Endodermal cell (in vitro differentiated cells): ENCODE measurements at regions not wholly inside any gene's neighbourhood (a gene's known extent, or its start where the extent isn't known, plus 50 kb on each side); places are given as distances from the start of the nearest gene placed in this dataset.

Experiments used
- DNase-seq: peaks from one replicate; pipeline ENCODE4 v3.0.0-alpha.2; 2017
- H3K27ac ChIP-seq: 2 replicates; pipeline ENCODE4 v1.5.1; 2013; ENCODE audit warnings: mild to moderate bottlenecking, low read depth, low read length, moderate library complexity
- H3K27me3 ChIP-seq: 2 replicates; pipeline ENCODE4 v1.6.1; 2013; ENCODE audit warnings: mild to moderate bottlenecking, low read length, moderate library complexity; ENCODE audit not compliant: insufficient read depth, control insufficient read depth, poor library complexity, severe bottlenecking
- H3K36me3 ChIP-seq: 2 replicates; pipeline ENCODE4 v1.7.0; 2013; ENCODE audit warnings: mild to moderate bottlenecking, low read length, moderate library complexity; ENCODE audit not compliant: control insufficient read depth, insufficient read depth
- H3K4me1 ChIP-seq: one replicate; pipeline ENCODE4 v1.7.0; 2013; ENCODE audit warnings: low read length; ENCODE audit not compliant: control insufficient read depth, insufficient read depth
- H3K4me3 ChIP-seq: 2 replicates; pipeline ENCODE4 v1.5.1; 2013; ENCODE audit warnings: mild to moderate bottlenecking, low read length, moderate library complexity
- H3K9ac ChIP-seq: 2 replicates; pipeline ENCODE4 v1.6.1; 2013; ENCODE audit warnings: mild to moderate bottlenecking, low read length, moderate library complexity; ENCODE audit not compliant: poor library complexity, severe bottlenecking; ENCODE audit errors: extremely low read depth
- H3K9me3 ChIP-seq: 2 replicates; pipeline ENCODE4 v1.6.1; 2013; ENCODE audit warnings: mild to moderate bottlenecking, low read length, moderate library complexity; ENCODE audit not compliant: control insufficient read depth
- H3K27ac Mint-ChIP-seq: 2 replicates; pipeline ENCODE4 v1.8.0; 2020; ENCODE audit warnings: mixed read lengths
- H3K27me3 Mint-ChIP-seq: 2 replicates; pipeline ENCODE4 v1.8.0; 2021; ENCODE audit warnings: mild to moderate bottlenecking, mixed read lengths; ENCODE audit not compliant: insufficient read depth
- H3K36me3 Mint-ChIP-seq: 2 replicates; pipeline ENCODE4 v1.8.0; 2020; ENCODE audit warnings: low read depth, mixed read lengths
- H3K4me1 Mint-ChIP-seq: 2 replicates; pipeline ENCODE4 v1.8.0; 2020; ENCODE audit warnings: mixed read lengths
- H3K4me3 Mint-ChIP-seq: 2 replicates; pipeline ENCODE4 v1.8.0; 2020; ENCODE audit warnings: mild to moderate bottlenecking, moderate library complexity, mixed read lengths
- H3K9me3 Mint-ChIP-seq: 2 replicates; pipeline ENCODE4 v1.8.0; 2020; ENCODE audit warnings: mild to moderate bottlenecking, mixed read lengths
- CTCF ChIP-seq: fragments of 200-600 bp; sonication (generic); conservative IDR thresholded peaks from 2 replicates; pipeline ENCODE4 v1.5.0; 2021; ENCODE audit warnings: antibody characterized with exemption, mild to moderate bottlenecking
- WGBS, 2 experiments: methylation state at CpG; one replicate each; pipeline versions ENCODE4 v1.1.5 to v1.1.7; 2013; ENCODE audit warnings: missing lambda C conversion rate in 2 of 2, mixed read lengths in 1 of 2; ENCODE audit not compliant: insufficient coverage in 1 of 2, insufficient read length in 1 of 2; 5-methylcytosine and 5-hydroxymethylcytosine counted together

- H3K4me1 Mint-ChIP-seq, result peaks cover 9% of the 10 kb centered on the region
- WGBS, 2 experiments, result 78 to 83% methylated on average over 2 to 4 of the region's 4 CpGs
- no peaks in the 10 kb centered on the region for H3K36me3 Mint-ChIP-seq
These were observed 104.3 kb upstream of the PTPRT start for GRCh38 chr20:43294031-43294430.

GRCh38 chr20:43293068-43293786 lies 103.5 kb upstream of the PTPRT start:
- Mint-ChIP-seq H3K27me3 (no peaks in the 10 kb centered on the region), H3K4me1 (peaks cover 9% of the 10 kb centered on the region), H3K9me3 (peaks cover 18% of the 10 kb centered on the region), H3K4me3 (peak overlapping the region; percentile 27), H3K27ac (peak overlapping the region; percentile 69), H3K36me3 (no peaks in the 10 kb centered on the region)
- Histone ChIP-seq H3K9me3 (peaks cover 4% of the 10 kb centered on the region), H3K4me1 (peaks cover 7% of the 10 kb centered on the region), H3K27me3 (no peaks in the 10 kb centered on the region), H3K4me3 (peak overlapping the region; percentile 52), H3K36me3 (no peaks in the 10 kb centered on the region), H3K27ac (peak overlapping the region; percentile 4), H3K9ac (no peak overlapping the region)
- peak; percentile 71 for DNase-seq
- TF ChIP-seq CTCF, result no peak
- WGBS, 2 experiments, result 71 to 79% methylated on average over 10 to 11 of the region's 11 CpGs

More at GRCh38 chr20:43294031-43294430, 104.3 kb upstream of the PTPRT start:
- Mint-ChIP-seq H3K27ac (no peak overlapping the region), H3K9me3 (peaks cover 11% of the 10 kb centered on the region), H3K27me3 (no peaks in the 10 kb centered on the region), H3K4me3 (no peak overlapping the region)
- no peak overlapping the region for H3K9ac ChIP-seq
- no peaks in the 10 kb centered on the region for H3K36me3 ChIP-seq
- peak overlapping the region; percentile 45 for H3K27ac ChIP-seq
- no peak overlapping the region for H3K4me3 ChIP-seq
- peaks cover 7% of the 10 kb centered on the region for H3K4me1 ChIP-seq
- no peaks in the 10 kb centered on the region for H3K27me3 ChIP-seq
- TF ChIP-seq CTCF, result no peak
- no peak for DNase-seq
- H3K9me3 ChIP-seq, result peaks cover 4% of the 10 kb centered on the region

- WGBS, 2 experiments, result 86 to 90% methylated on average over 3 of the region's 3 CpGs
- Histone ChIP-seq H3K4me1 (peaks cover 7% of the 10 kb centered on the region), H3K27me3 (no peaks in the 10 kb centered on the region), H3K27ac (no peak overlapping the region), H3K9me3 (peaks cover 4% of the 10 kb centered on the region), H3K36me3 (no peaks in the 10 kb centered on the region), H3K4me3 (no peak overlapping the region), H3K9ac (no peak overlapping the region)
- no peak for DNase-seq
- Mint-ChIP-seq H3K4me3 (no peak overlapping the region), H3K27ac (no peak overlapping the region), H3K9me3 (peaks cover 24% of the 10 kb centered on the region), H3K4me1 (peaks cover 9% of the 10 kb centered on the region), H3K27me3 (no peaks in the 10 kb centered on the region), H3K36me3 (no peaks in the 10 kb centered on the region)
- TF ChIP-seq CTCF, result no peak
These were observed 102.5 kb upstream of the PTPRT start for GRCh38 chr20:43292222-43292621.
